ENCODE measurements at regions not wholly inside any gene's neighbourhood (a gene's known extent, or its start where the extent isn't known, plus 50 kb on each side); places are given as distances from the start of the nearest gene placed in this dataset.

GRCh38 chr15:70340494-70340870, 242.8 kb upstream of the TLE3 start:
- DNase-seq = no peak

GRCh38 chr15:70339571-70340493, 242.1 kb upstream of the TLE3 start:
- DNase-seq = peak in 1 of 2 experiments; percentile 53

- no peak for DNase-seq
These were observed 239.8 kb upstream of the TLE3 start for GRCh38 chr15:70337277-70338186.

GRCh38 chr15:70336425-70337009, 238.8 kb upstream of the TLE3 start:
- no peak for DNase-seq

DNA sequence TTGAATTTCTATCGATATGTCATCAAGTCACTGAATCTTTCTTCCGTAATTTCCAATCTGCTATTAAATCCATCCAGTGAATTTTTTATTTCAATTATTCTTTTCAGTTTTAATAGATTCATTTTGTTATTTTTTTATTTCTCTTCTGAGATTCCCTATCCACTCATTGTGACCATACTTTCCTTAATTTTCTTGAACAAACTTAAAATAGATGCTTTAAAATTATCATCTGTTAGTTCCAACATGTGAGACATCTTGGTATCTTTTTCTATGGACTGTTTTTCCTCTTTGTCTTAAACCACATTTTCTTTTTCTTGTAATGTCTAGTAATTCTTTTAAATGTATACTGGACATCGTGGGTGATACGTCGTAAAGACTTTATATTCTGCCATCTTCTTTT, 236.6 kb upstream of the TLE3 start:
- DNase-seq = no peak

DNA sequence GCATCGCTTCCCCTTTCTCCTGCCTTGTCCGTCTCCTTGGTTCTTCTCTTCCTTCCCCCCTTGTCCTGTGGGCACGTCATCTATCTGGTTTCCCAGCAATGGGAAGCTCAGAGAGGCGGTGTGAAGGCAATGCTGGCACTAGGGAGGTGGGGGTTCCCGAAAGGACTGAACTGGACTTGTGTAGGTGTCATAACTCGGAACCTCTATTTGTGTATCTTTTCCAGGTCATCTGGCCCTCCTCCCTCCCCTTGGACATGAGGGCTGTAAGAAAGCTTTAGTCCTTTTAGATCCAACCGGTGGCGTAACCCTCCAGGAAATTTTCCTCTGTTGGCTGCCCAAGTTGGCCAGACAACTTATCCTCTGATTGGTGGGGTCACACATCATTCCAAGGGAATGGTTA, 231.5 kb upstream of the TLE3 start:
- DNase-seq = no peak

DNA sequence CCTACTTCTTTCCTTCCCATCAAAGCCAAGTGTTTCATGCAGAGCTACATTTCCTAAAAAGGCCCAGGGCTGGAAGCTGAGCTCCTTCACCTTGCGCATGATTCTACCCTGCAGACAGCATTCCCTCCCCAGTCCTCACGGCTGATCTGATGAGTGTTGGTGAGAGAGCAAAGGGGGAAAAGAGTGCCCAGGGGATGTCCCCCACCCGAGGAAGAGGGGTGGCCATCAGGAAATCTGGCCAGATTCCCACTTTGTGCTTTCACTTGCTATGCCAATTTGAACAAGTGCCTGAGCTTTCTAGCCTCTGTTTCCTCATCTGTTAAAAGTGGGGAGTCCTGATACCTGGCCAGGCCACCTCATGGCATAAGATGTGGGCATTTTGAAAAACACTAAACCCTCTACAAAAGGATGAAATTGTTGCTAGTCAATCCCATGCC, 231.0 kb upstream of the TLE3 start:
- DNase-seq = no peak

DNA sequence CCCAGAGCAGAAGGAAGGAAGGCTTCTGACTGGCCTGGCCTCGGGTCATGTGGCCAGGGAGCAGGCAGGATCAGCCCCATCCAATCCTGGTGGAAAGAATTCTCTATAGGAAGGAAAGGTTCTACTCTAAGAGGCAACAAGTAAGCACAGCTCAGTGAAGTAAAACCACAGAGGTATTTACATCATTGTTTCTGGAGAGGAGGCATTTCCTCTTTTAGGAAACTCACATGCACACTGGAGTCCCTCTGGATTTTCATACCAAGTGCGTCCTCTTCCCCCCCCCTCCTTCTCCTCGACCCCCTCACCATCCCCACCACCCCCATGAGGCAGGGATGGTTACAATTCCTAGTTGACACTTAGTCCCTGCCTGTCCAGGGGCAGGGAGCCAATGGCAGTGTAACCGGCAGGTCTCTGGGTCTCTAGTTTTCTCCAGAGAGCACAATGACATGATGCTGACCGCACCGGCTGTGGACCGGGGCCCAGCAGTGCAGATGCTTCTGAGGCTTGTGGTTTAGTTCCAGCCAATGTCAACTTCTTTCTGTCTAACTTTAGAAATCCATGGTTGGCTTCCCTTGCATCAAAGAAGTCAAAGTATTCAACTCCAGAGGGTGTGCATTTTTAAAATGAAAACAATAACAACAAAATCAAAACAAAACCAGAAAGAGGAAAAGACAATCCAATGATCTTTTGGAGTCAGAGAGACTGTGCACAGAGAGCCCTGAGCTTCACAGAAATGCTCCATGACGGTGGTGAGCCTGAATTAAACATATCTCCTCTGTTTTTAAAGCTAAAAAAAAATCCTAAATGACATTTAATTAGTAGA, 230.3 kb upstream of the TLE3 start:
- DNase-seq = no peak

DNA sequence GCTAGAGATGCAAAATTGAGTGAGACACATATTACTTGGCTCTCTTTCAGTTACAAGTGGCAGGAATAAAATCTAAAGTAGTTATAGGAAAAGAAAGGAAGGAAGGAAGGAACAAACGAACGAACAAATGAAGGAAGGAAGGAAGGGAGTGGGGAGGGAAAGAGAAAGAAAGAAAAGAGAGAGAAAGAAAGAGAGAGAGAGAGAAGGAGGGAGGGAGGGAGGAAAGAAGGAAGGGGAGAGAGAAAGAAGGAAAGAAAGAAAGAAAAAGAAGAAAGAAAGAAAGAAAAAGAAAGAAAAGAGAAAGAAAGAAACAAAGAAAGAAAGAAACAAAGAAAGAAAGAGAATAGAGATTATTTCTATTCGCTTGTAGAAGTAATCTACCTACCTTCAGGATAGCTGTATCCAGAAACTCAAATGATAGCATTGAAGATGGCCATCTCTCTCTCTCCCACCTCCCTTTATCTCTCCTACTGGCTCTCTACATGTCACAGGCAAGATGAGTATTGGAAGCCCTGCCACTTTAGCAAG, 229.7 kb upstream of the TLE3 start:
- DNase-seq = no peak

DNA sequence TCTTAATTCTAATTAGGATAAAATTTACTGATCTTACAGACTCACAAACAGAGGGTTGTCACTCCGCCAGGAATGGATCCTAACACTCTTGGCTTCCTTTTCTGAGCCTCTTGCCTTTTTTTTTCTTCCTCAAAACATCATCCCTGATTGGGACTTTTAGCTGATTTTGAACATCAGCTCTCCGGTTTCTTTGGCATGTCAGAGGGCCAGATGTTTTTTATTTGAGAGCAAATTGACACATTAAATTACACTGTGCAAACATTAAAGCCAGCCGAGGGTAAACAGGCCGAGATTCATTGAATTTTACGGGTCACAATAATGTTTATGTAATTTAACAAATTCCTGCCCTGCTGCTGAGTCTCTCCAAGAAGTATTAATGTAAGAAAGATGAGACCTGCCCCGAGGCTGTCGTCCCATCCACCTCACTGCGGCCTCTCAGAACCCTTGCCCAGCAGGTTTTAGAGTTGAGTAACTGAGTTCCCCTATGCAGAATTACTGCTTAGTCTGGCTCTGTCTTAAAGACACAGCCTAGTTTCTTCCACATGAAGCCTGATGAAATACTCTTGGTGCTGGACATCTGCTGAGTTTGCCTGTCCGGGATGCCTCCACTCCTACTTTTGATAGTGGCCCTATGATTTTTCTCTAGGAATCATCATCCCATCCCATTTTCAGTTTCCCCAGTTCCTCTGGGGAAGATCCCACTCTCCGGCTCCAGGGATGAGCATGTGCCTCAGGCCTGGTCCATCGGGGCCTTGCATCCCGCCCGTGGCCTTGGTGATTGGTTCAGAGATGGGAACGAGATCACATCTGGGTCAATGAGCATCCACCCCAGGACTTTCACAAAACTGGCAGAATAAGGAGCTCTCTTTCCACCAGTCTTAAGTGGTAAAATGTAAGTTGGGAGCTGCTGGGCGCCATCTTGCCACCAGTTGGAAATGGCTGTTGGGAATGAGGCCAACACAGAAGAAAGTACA, 226.6 kb upstream of the TLE3 start:
- no peak for DNase-seq

- no peak for DNase-seq
These were observed 225.6 kb upstream of the TLE3 start for GRCh38 chr15:70323111-70323851.

DNA sequence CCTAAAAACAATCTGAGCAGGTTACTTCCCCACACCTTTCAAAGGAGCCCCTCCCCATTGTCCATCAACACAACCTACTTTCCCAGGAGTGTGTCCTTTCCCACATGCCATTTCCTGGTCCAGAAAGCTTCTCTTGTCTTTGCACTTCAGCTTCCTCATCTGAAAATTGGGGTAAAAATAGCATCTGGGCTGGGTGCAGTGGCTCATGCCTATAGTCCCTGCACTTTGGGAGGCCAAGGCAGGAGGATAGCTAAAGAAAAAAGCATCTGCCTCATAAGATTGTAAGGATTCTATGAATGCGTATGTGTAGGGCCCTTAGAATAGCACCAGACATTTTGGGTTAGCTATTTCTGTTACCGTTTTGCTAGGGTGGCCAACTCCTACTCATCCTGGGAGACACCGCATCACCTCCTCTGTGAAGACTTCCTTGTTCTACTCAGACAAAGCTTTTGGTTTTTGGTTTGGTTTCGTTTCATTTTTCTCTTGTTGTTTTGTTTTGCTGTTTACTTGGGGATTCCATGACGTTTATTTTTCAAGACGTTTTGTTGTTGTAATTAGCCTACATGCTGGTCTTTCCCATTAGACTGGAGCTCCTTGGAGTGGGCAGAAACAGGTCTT, 224.4 kb upstream of the TLE3 start:
- no peak for DNase-seq

GRCh38 chr15:70321172-70321819, 223.6 kb upstream of the TLE3 start:
- DNase-seq = no peak

GRCh38 chr15:70320482-70320881, 222.8 kb upstream of the TLE3 start:
- DNase-seq = no peak

DNA sequence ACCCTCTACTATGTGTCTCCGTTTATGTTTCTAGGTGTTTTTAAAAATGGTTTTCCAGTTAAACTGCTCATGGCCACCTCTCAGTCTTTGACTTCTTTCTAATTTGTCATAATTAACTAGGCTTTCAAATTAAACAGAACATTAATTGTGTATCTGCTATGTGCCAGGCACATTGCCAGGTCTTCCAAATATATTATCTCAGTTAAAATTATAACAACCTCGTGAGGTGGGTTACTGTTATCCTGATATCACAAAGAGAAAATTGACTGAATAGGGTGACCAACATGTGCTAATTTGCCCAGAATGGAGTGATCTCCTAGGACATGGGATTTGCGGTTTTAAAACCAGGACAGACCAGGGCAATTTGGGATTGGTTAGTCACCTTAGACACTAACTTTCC, 222.4 kb upstream of the TLE3 start:
- no peak for DNase-seq

- DNase-seq = no peak
These were observed 221.7 kb upstream of the TLE3 start for GRCh38 chr15:70319466-70319865.

GRCh38 chr15:70318594-70319465, 221.1 kb upstream of the TLE3 start:
- no peak for DNase-seq

DNA sequence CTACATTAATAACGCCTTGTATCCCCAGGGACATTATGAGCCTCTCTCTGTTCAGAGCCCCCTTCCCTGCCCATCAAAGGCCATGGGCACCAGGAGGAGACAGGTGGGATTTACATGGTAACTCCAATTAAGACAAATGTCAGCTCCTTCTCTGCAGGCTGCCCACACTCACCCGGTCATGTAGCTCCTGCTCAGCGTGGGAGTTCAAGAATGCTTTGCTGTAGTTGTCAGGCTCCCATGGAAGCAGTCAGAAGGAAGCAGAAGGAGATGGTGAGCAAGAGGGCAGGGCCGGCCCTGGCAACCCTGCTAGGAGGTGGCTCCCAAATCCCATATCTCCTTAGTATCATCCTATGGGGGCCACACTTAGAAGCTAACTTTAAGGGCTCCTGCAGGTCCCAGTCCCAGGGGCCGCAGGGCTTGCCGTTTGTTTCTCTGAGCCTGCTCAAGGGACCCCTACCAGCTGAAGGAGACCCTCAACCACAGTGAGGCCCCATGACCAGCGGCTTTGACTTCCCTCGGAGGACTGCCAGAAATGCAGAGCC, 218.4 kb upstream of the TLE3 start:
- DNase-seq = no peak
